Left forelimb (tissue), 1 donor: ENCODE measurements at regions not wholly inside any gene's neighbourhood (a gene's known extent, or its start where the extent isn't known, plus 50 kb on each side); places are given as distances from the start of the nearest gene placed in this dataset.
"Not testable (repeated sequence)": the region's sequence is repeated elsewhere in the genome, so short reads cannot be mapped to it uniquely, and the experiment has no call there.

Source experiments
- DNase-seq: peaks from one replicate; pipeline ENCODE4 v3.0.0-alpha.2; 2018; ENCODE audit warnings: low spot score

GRCh38 chr5:99586878-99587277, 658.1 kb upstream of the CHD1 start:
- DNase-seq = no peak

GRCh38 chr5:99581204-99581603, 652.4 kb upstream of the CHD1 start:
- DNase-seq = not testable (repeated sequence)

- not testable (repeated sequence) for DNase-seq
These were observed 634.3 kb upstream of the CHD1 start for GRCh38 chr5:99562937-99563627.

GRCh38 chr5:99553211-99553810, 624.5 kb upstream of the CHD1 start:
- DNase-seq = no peak

GRCh38 chr5:99544356-99544755, 615.5 kb upstream of the CHD1 start:
- DNase-seq = no peak

GRCh38 chr5:99543841-99544240, 615.0 kb upstream of the CHD1 start:
- no peak for DNase-seq

- not testable (repeated sequence) for DNase-seq
These were observed 605.4 kb upstream of the CHD1 start for GRCh38 chr5:99534241-99534640.

- DNase-seq = not testable (repeated sequence)
These were observed 592.9 kb upstream of the CHD1 start for GRCh38 chr5:99521666-99522065.

GRCh38 chr5:99515864-99516490, 587.2 kb upstream of the CHD1 start:
- DNase-seq = not testable (repeated sequence)

- DNase-seq = not testable (repeated sequence)
These were observed 581.5 kb upstream of the CHD1 start for GRCh38 chr5:99510237-99510866.

GRCh38 chr5:99509064-99509463, 580.3 kb upstream of the CHD1 start:
- not testable (repeated sequence) for DNase-seq

GRCh38 chr5:99495456-99495855, 566.6 kb upstream of the CHD1 start:
- DNase-seq = not testable (repeated sequence)

- DNase-seq = not testable (repeated sequence)
These were observed 549.6 kb upstream of the CHD1 start for GRCh38 chr5:99478450-99478849.

GRCh38 chr5:99473328-99473727, 544.5 kb upstream of the CHD1 start:
- DNase-seq = not testable (repeated sequence)

- DNase-seq = not testable (repeated sequence)
These were observed 542.9 kb upstream of the CHD1 start for GRCh38 chr5:99471726-99472125.

- DNase-seq = not testable (repeated sequence)
These were observed 542.4 kb upstream of the CHD1 start for GRCh38 chr5:99471178-99471577.

- DNase-seq = not testable (repeated sequence)
These were observed 541.8 kb upstream of the CHD1 start for GRCh38 chr5:99470636-99471035.

- no peak for DNase-seq
These were observed 531.9 kb upstream of the CHD1 start for GRCh38 chr5:99460701-99461100.

- no peak for DNase-seq
These were observed 524.4 kb upstream of the CHD1 start for GRCh38 chr5:99453196-99453595.

GRCh38 chr5:99449786-99450185, 521.0 kb upstream of the CHD1 start:
- DNase-seq = no peak

GRCh38 chr5:99445805-99446204, 517.0 kb upstream of the CHD1 start:
- no peak for DNase-seq

GRCh38 chr5:99441235-99441634, 512.4 kb upstream of the CHD1 start:
- no peak for DNase-seq

- DNase-seq = no peak
These were observed 509.8 kb upstream of the CHD1 start for GRCh38 chr5:99438619-99439018.
